ENCODE measurements at regions not wholly inside any gene's neighbourhood (a gene's known extent, or its start where the extent isn't known, plus 50 kb on each side); places are given as distances from the start of the nearest gene placed in this dataset.

DNA sequence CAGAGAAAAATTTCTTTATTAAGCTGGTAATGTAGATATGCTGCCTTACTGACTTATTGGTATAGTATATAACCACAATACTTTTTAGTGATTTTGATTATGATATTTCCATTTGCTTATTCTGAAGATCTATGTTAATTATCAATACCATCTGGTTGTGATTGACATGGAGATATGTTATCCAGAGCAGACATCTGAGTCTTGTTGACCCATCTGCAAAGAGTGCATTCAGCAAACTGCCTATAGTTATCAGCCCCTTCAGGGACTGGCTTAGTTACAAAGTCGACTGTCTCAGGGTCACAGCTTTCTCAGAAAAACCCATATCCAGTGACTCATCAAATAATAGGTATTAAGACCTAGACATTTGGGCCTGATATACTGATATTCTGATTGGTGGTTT, 475.7 kb downstream of the DSC3 start:
- TF ChIP-seq, protein P1, sequence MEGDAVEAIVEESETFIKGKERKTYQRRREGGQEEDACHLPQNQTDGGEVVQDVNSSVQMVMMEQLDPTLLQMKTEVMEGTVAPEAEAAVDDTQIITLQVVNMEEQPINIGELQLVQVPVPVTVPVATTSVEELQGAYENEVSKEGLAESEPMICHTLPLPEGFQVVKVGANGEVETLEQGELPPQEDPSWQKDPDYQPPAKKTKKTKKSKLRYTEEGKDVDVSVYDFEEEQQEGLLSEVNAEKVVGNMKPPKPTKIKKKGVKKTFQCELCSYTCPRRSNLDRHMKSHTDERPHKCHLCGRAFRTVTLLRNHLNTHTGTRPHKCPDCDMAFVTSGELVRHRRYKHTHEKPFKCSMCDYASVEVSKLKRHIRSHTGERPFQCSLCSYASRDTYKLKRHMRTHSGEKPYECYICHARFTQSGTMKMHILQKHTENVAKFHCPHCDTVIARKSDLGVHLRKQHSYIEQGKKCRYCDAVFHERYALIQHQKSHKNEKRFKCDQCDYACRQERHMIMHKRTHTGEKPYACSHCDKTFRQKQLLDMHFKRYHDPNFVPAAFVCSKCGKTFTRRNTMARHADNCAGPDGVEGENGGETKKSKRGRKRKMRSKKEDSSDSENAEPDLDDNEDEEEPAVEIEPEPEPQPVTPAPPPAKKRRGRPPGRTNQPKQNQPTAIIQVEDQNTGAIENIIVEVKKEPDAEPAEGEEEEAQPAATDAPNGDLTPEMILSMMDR (optimal IDR thresholded peaks at IDR 0.05 in 1 of 3, IDR thresholded peaks at IDR 0.05 in 1 of 3, conservative IDR thresholded peaks at IDR 0.05 in 1 of 3; ENCODE audit: extremely low read depth in 1 of 3, insufficient read depth in 2 of 3, low read length in 3 of 3) = no peak
- TF ChIP-seq EZH2 (IDR thresholded peaks at IDR 0.05; ENCODE audit: low read length) = no peak

All from keratinocyte (primary cell).